GM10248 (cell line): ENCODE measurements at regions not wholly inside any gene's neighbourhood (a gene's known extent, or its start where the extent isn't known, plus 50 kb on each side); places are given as distances from the start of the nearest gene placed in this dataset.

ENCODE experiments used
- CTCF ChIA-PET: fragments of 300-600 bp; sonication (Branson Sonifier 250); formaldehyde crosslinking; extraction: SDS; loops from one replicate; lab custom pipeline; 2021; ENCODE audit warnings: antibody characterized with exemption; lab: Yijun Ruan, JAX
- POLR2A ChIA-PET: fragments of 350-650 bp; sonication (Branson Sonifier 250); formaldehyde crosslinking; extraction: SDS; loops from one replicate; lab custom pipeline; 2020; ENCODE audit warnings: antibody characterized with exemption; lab: Yijun Ruan, JAX
- DNase-seq: peaks from one replicate; pipeline ENCODE4 v3.0.0; 2012; ENCODE audit errors: extremely low spot score
- TF ChIP-seq, protein P1 (sequence below): IDR thresholded peaks from 2 replicates; pipeline ENCODE4 v1.5.1; 2012; ENCODE audit warnings: mild to moderate bottlenecking, low read depth; ENCODE audit errors: extremely low read depth, missing control alignments, control extremely low read depth

GRCh38 chr7:108997480-108997879 lies 427.8 kb downstream of the DNAJB9 start:
- DNase-seq, result no peak
- POLR2A ChIA-PET, result no interaction called here
- TF ChIP-seq, protein P1, sequence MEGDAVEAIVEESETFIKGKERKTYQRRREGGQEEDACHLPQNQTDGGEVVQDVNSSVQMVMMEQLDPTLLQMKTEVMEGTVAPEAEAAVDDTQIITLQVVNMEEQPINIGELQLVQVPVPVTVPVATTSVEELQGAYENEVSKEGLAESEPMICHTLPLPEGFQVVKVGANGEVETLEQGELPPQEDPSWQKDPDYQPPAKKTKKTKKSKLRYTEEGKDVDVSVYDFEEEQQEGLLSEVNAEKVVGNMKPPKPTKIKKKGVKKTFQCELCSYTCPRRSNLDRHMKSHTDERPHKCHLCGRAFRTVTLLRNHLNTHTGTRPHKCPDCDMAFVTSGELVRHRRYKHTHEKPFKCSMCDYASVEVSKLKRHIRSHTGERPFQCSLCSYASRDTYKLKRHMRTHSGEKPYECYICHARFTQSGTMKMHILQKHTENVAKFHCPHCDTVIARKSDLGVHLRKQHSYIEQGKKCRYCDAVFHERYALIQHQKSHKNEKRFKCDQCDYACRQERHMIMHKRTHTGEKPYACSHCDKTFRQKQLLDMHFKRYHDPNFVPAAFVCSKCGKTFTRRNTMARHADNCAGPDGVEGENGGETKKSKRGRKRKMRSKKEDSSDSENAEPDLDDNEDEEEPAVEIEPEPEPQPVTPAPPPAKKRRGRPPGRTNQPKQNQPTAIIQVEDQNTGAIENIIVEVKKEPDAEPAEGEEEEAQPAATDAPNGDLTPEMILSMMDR, result no peak
- CTCF ChIA-PET, result no interaction called here

GRCh38 chr7:109003742-109004141 lies 434.1 kb downstream of the DNAJB9 start:
- ChIA-PET POLR2A (no interaction called here), CTCF (no interaction called here)
- TF ChIP-seq, protein P1, result no peak
- DNase-seq, result no peak

DNA sequence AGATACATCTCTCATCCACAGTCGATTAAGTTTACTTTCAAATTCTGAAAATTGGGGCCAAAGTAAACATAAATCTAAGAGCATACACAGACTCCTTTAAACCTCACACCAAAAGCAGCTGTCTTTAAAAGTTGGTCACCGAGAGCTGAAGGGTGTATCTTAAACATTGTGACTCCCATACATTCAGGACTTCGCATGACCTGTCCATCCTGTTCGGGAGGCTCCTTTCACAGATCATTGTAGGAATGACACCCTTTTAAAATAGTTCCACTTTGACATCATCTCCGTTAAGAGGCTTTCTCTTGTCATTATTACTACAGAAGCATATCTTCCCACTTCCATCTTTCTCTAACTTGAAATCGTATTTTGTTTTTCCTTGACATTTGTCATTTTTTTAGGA lies 440.0 kb downstream of the DNAJB9 start:
- POLR2A ChIA-PET, result no interaction called here
- no peak for DNase-seq
- TF ChIP-seq, protein P1, result no peak
- CTCF ChIA-PET, result no interaction called here

GRCh38 chr7:109020251-109020650 lies 450.6 kb downstream of the DNAJB9 start:
- DNase-seq, result no peak

DNA sequence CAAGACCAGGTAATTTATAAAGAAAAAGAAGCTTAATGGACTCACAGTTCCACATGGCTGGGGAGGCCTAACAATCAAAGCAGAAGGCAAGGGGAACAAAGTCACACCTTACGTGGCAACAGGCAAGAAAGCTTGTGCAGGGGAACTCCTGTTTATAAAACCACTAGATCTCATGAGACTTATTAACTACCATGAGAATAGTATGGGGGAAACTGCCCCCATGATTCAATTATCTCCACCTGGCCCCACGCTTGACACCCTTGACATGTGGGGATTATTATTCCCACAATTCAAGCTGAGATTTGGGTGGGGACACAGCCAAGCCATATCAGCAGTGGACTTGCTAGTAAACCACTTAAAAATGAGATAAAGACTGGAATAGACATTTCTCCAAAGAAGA lies 451.7 kb downstream of the DNAJB9 start:
- DNase-seq, result no peak
- CTCF ChIA-PET, result no interaction called here
- TF ChIP-seq, protein P1, result no peak
- POLR2A ChIA-PET, result no interaction called here

More at GRCh38 chr7:109020251-109020650, 450.6 kb downstream of the DNAJB9 start:
- TF ChIP-seq, protein P1, result no peak
- CTCF ChIA-PET, result interaction anchor here (1.2 kb wide), 1 partner anchor 19 kb away, joined by 4 read pairs; no protein-coding TSS in a partner anchor
- POLR2A ChIA-PET, result no interaction called here

DNA sequence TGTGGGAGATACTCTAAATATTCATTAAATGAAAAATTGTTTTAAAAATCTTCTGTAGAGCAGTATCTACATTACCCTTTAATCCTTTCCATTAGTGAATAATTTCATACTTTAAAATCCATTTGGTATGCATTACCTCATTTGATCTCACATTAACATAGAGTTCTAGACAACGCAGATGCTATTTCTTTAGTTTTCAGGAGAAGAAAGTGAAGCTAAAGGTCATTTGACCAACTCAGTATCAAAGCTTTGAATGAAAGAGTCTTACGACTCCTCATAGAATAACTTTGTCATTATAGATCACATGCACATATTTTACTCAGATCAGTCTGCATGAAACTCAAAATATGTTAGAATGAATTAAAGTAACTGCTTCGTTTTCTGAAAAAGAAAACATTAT lies 460.2 kb downstream of the DNAJB9 start:
- ChIA-PET CTCF (no interaction called here), POLR2A (no interaction called here)
- no peak for DNase-seq
- TF ChIP-seq, protein P1, result no peak

DNA sequence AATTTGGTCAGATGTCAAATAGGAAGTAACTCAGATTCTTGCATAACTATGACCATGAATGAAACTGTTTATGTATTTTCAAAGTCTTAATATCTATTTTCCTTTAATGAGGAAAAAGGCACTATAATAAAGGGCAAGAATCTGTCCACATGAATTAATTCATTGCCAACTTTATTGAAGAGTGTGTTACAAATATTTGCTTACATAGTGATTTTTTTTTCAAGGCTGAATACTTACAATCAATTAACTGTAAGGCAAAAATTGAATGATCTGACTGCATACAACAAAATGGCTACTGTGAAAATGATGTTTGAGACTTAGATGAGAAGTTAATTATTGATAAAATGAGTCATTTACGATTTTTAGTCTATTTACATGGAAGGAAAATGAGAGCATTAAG lies 475.0 kb downstream of the DNAJB9 start:
- TF ChIP-seq, protein P1, result no peak
- POLR2A ChIA-PET, result no interaction called here

More for the DNA sequence above, 475.0 kb downstream of the DNAJB9 start:
- DNase-seq, result no peak
- CTCF ChIA-PET, result no interaction called here
